ENCODE measurements at regions not wholly inside any gene's neighbourhood (a gene's known extent, or its start where the extent isn't known, plus 50 kb on each side); places are given as distances from the start of the nearest gene placed in this dataset.

GRCh38 chr18:21978546-21979170 lies 190.7 kb upstream of the GATA6 start:
- no peak for TF ChIP-seq CTCF (IDR thresholded peaks at IDR 0.05)
- TF ChIP-seq ZNF512 (CRISPR knock-in tag; IDR thresholded peaks at IDR 0.05; ENCODE audit: borderline replicate concordance) = no peak
- TF ChIP-seq TP53 (CRISPR knock-in tag; IDR thresholded peaks at IDR 0.05) = no peak
- TF ChIP-seq AR (CRISPR knock-in tag; IDR thresholded peaks at IDR 0.05) = no peak
- no peak for TF ChIP-seq ZNF263 (CRISPR knock-in tag; IDR thresholded peaks at IDR 0.05; ENCODE audit: low read depth)
- no peak for TF ChIP-seq NR2C2 (CRISPR knock-in tag; IDR thresholded peaks at IDR 0.05)
